ENCODE measurements at regions not wholly inside any gene's neighbourhood (a gene's known extent, or its start where the extent isn't known, plus 50 kb on each side); places are given as distances from the start of the nearest gene placed in this dataset.
"Not testable (repeated sequence)": the region's sequence is repeated elsewhere in the genome, so short reads cannot be mapped to it uniquely, and the experiment has no call there.

- Mint-ChIP-seq H3K27me3 (peaks cover 2% of the 10 kb centered on the region), H3K27ac (no peak overlapping the region), H3K4me3 (no peak overlapping the region), H3K36me3 (peaks cover 2% of the 10 kb centered on the region), H3K9me3 (ENCODE audit: low read depth) (no peaks in the 10 kb centered on the region), H3K4me1 (ENCODE audit: low read depth) (no peaks in the 10 kb centered on the region)
Measured at GRCh38 chr10:43930243-43930642, 281.6 kb upstream of the ZNF32 start.

- H3K4me3 Mint-ChIP-seq: no peak overlapping the region
- H3K36me3 Mint-ChIP-seq: peaks cover 2% of the 10 kb centered on the region
- no peaks in the 10 kb centered on the region for H3K4me1 Mint-ChIP-seq (ENCODE audit: low read depth)
- no peak overlapping the region for H3K27ac Mint-ChIP-seq
- no peaks in the 10 kb centered on the region for H3K9me3 Mint-ChIP-seq (ENCODE audit: low read depth)
- H3K27me3 Mint-ChIP-seq: peaks cover 2% of the 10 kb centered on the region
Measured at GRCh38 chr10:43929122-43929521, 280.4 kb upstream of the ZNF32 start.

GRCh38 chr10:43928425-43928968 lies 279.8 kb upstream of the ZNF32 start:
- Mint-ChIP-seq H3K9me3 (ENCODE audit: low read depth) (no peaks in the 10 kb centered on the region), H3K27ac (no peak overlapping the region), H3K4me3 (no peak overlapping the region), H3K36me3 (peaks cover 2% of the 10 kb centered on the region), H3K4me1 (ENCODE audit: low read depth) (no peaks in the 10 kb centered on the region), H3K27me3 (peaks cover 2% of the 10 kb centered on the region)

GRCh38 chr10:43926875-43927406 lies 278.3 kb upstream of the ZNF32 start:
- Mint-ChIP-seq H3K9me3 (ENCODE audit: low read depth) (no peaks in the 10 kb centered on the region), H3K4me3 (no peak overlapping the region), H3K27ac (no peak overlapping the region), H3K27me3 (peaks cover 4% of the 10 kb centered on the region), H3K36me3 (peaks cover 1% of the 10 kb centered on the region), H3K4me1 (ENCODE audit: low read depth) (no peaks in the 10 kb centered on the region)

GRCh38 chr10:43926371-43926770 lies 277.7 kb upstream of the ZNF32 start:
- Mint-ChIP-seq H3K4me1 (ENCODE audit: low read depth) (no peaks in the 10 kb centered on the region), H3K9me3 (ENCODE audit: low read depth) (no peaks in the 10 kb centered on the region), H3K36me3 (no peaks in the 10 kb centered on the region), H3K27me3 (peaks cover 2% of the 10 kb centered on the region), H3K4me3 (no peak overlapping the region), H3K27ac (no peak overlapping the region)

GRCh38 chr10:43925793-43926192 lies 277.1 kb upstream of the ZNF32 start:
- H3K36me3 Mint-ChIP-seq: no peaks in the 10 kb centered on the region
- peaks cover 2% of the 10 kb centered on the region for H3K27me3 Mint-ChIP-seq
- no peaks in the 10 kb centered on the region for H3K4me1 Mint-ChIP-seq (ENCODE audit: low read depth)

GRCh38 chr10:43923328-43923727 lies 274.6 kb upstream of the ZNF32 start:
- no peaks in the 10 kb centered on the region for H3K4me1 Mint-ChIP-seq (ENCODE audit: low read depth)
- no peaks in the 10 kb centered on the region for H3K9me3 Mint-ChIP-seq (ENCODE audit: low read depth)
- no peaks in the 10 kb centered on the region for H3K36me3 Mint-ChIP-seq
- no peak overlapping the region for H3K4me3 Mint-ChIP-seq
- H3K27ac Mint-ChIP-seq: no peak overlapping the region
- H3K27me3 Mint-ChIP-seq: peaks cover 2% of the 10 kb centered on the region

More at GRCh38 chr10:43925793-43926192, 277.1 kb upstream of the ZNF32 start:
- Mint-ChIP-seq H3K4me3 (no peak overlapping the region), H3K9me3 (ENCODE audit: low read depth) (no peaks in the 10 kb centered on the region), H3K27ac (no peak overlapping the region)

GRCh38 chr10:43922335-43923280 lies 273.9 kb upstream of the ZNF32 start:
- no peaks in the 10 kb centered on the region for H3K9me3 Mint-ChIP-seq (ENCODE audit: low read depth)
- H3K4me3 Mint-ChIP-seq: no peak overlapping the region
- no peaks in the 10 kb centered on the region for H3K36me3 Mint-ChIP-seq
- H3K27ac Mint-ChIP-seq: no peak overlapping the region
- no peaks in the 10 kb centered on the region for H3K4me1 Mint-ChIP-seq (ENCODE audit: low read depth)
- peaks cover 2% of the 10 kb centered on the region for H3K27me3 Mint-ChIP-seq

- Mint-ChIP-seq H3K4me3 (no peak overlapping the region), H3K4me1 (ENCODE audit: low read depth) (no peaks in the 10 kb centered on the region), H3K9me3 (ENCODE audit: low read depth) (no peaks in the 10 kb centered on the region), H3K36me3 (no peaks in the 10 kb centered on the region), H3K27ac (no peak overlapping the region), H3K27me3 (peaks cover 2% of the 10 kb centered on the region)
Measured at GRCh38 chr10:43921881-43922280, 273.2 kb upstream of the ZNF32 start.

- Mint-ChIP-seq H3K9me3 (ENCODE audit: low read depth) (no peaks in the 10 kb centered on the region), H3K27me3 (peaks cover 2% of the 10 kb centered on the region), H3K4me3 (no peak overlapping the region), H3K4me1 (ENCODE audit: low read depth) (no peaks in the 10 kb centered on the region), H3K27ac (no peak overlapping the region), H3K36me3 (no peaks in the 10 kb centered on the region)
Measured at GRCh38 chr10:43921478-43921877, 272.8 kb upstream of the ZNF32 start.

- not testable (repeated sequence) for H3K4me1 Mint-ChIP-seq (ENCODE audit: low read depth); H3K9me3 Mint-ChIP-seq (ENCODE audit: low read depth); H3K36me3 Mint-ChIP-seq; H3K27me3 Mint-ChIP-seq; H3K4me3 Mint-ChIP-seq; H3K27ac Mint-ChIP-seq
Measured at GRCh38 chr10:43920236-43920758, 271.6 kb upstream of the ZNF32 start.

GRCh38 chr10:43913676-43914235 lies 265.1 kb upstream of the ZNF32 start:
- H3K9me3 Mint-ChIP-seq (ENCODE audit: low read depth): no peaks in the 10 kb centered on the region
- no peaks in the 10 kb centered on the region for H3K36me3 Mint-ChIP-seq
- H3K4me3 Mint-ChIP-seq: no peak overlapping the region
- no peaks in the 10 kb centered on the region for H3K4me1 Mint-ChIP-seq (ENCODE audit: low read depth)
- no peaks in the 10 kb centered on the region for H3K27me3 Mint-ChIP-seq
- no peak overlapping the region for H3K27ac Mint-ChIP-seq

- no peaks in the 10 kb centered on the region for H3K4me1 Mint-ChIP-seq (ENCODE audit: low read depth)
- no peak overlapping the region for H3K4me3 Mint-ChIP-seq
- no peaks in the 10 kb centered on the region for H3K9me3 Mint-ChIP-seq (ENCODE audit: low read depth)
- H3K36me3 Mint-ChIP-seq: no peaks in the 10 kb centered on the region
- H3K27me3 Mint-ChIP-seq: no peaks in the 10 kb centered on the region
- no peak overlapping the region for H3K27ac Mint-ChIP-seq
Measured at GRCh38 chr10:43912469-43912868, 263.8 kb upstream of the ZNF32 start.

GRCh38 chr10:43906490-43906889 lies 257.8 kb upstream of the ZNF32 start:
- Mint-ChIP-seq H3K9me3 (ENCODE audit: low read depth) (no peaks in the 10 kb centered on the region), H3K27ac (no peak overlapping the region), H3K27me3 (no peaks in the 10 kb centered on the region)

More at GRCh38 chr10:43906490-43906889, 257.8 kb upstream of the ZNF32 start:
- no peaks in the 10 kb centered on the region for H3K36me3 Mint-ChIP-seq
- no peak overlapping the region for H3K4me3 Mint-ChIP-seq
- H3K4me1 Mint-ChIP-seq (ENCODE audit: low read depth): no peaks in the 10 kb centered on the region

Measured in activated naive CD8-positive, alpha-beta T cell (primary cell).